HUES6 (cell line): ENCODE measurements at regions not wholly inside any gene's neighbourhood (a gene's known extent, or its start where the extent isn't known, plus 50 kb on each side); places are given as distances from the start of the nearest gene placed in this dataset.

ENCODE experiments used
- H3K27ac ChIP-seq: 2 replicates; pipeline ENCODE4 v1.7.0; 2013; ENCODE audit warnings: low read depth, mild to moderate bottlenecking, low read length, inconsistent platforms
- H3K27me3 ChIP-seq: 2 replicates; pipeline ENCODE4 v1.6.1; 2013; ENCODE audit warnings: low read length; ENCODE audit not compliant: control insufficient read depth, insufficient read depth
- H3K36me3 ChIP-seq: 2 replicates; pipeline ENCODE4 v1.6.1; 2013; ENCODE audit warnings: low read length; ENCODE audit not compliant: control insufficient read depth, insufficient read depth
- H3K4me1 ChIP-seq: 2 replicates; pipeline ENCODE4 v1.6.1; 2013; ENCODE audit warnings: low read length; ENCODE audit not compliant: control insufficient read depth, insufficient read depth
- H3K4me3 ChIP-seq: 2 replicates; pipeline ENCODE4 v1.5.1; 2013; ENCODE audit warnings: low read depth, low read length
- H3K9ac ChIP-seq: one replicate; pipeline ENCODE4 v1.6.1; 2013; ENCODE audit warnings: mild to moderate bottlenecking, low read length
- H3K9me3 ChIP-seq: 2 replicates; pipeline ENCODE4 v1.6.1; 2013; ENCODE audit warnings: low read depth, low read length; ENCODE audit not compliant: control insufficient read depth, insufficient read depth

- peaks cover 16% of the 10 kb centered on the region for H3K4me1 ChIP-seq
- no peaks in the 10 kb centered on the region for H3K27me3 ChIP-seq
- H3K9me3 ChIP-seq, result no peaks in the 10 kb centered on the region
- H3K4me3 ChIP-seq, result no peak overlapping the region
- H3K27ac ChIP-seq, result no peak overlapping the region
- H3K9ac ChIP-seq, result no peak overlapping the region
- no peaks in the 10 kb centered on the region for H3K36me3 ChIP-seq
Observed at GRCh38 chr10:111785921-111786320, 397.6 kb downstream of the GPAM start.

- H3K36me3 ChIP-seq, result no peaks in the 10 kb centered on the region
- H3K27me3 ChIP-seq, result no peaks in the 10 kb centered on the region
- H3K9me3 ChIP-seq, result peaks cover 2% of the 10 kb centered on the region; the same call in 1 of the 2 replicates
- H3K4me3 ChIP-seq, result no peak overlapping the region
- H3K9ac ChIP-seq, result no peak overlapping the region
- H3K4me1 ChIP-seq, result peaks cover 11% of the 10 kb centered on the region
- no peak overlapping the region for H3K27ac ChIP-seq
Observed at GRCh38 chr10:111789821-111790220, 393.7 kb downstream of the GPAM start.

- H3K27me3 ChIP-seq, result no peaks in the 10 kb centered on the region
- no peaks in the 10 kb centered on the region for H3K36me3 ChIP-seq
- no peak overlapping the region for H3K9ac ChIP-seq
- no peaks in the 10 kb centered on the region for H3K9me3 ChIP-seq
- no peak overlapping the region; the same call in 1 of the 2 replicates for H3K27ac ChIP-seq
- 0 out of 2 replicates have a peak, but pooled peaks cover 4% of the 10 kb centered on the region for H3K4me1 ChIP-seq
- no peak overlapping the region for H3K4me3 ChIP-seq
Observed at GRCh38 chr10:111801841-111802240, 381.7 kb downstream of the GPAM start.

- Histone ChIP-seq H3K4me3 (no peak overlapping the region), H3K36me3 (no peaks in the 10 kb centered on the region), H3K4me1 (0 out of 2 replicates have a peak, but pooled peaks cover 4% of the 10 kb centered on the region), H3K27me3 (no peaks in the 10 kb centered on the region), H3K9me3 (no peaks in the 10 kb centered on the region), H3K27ac (no peak overlapping the region), H3K9ac (no peak overlapping the region)
Observed at GRCh38 chr10:111804781-111805180, 378.8 kb downstream of the GPAM start.

GRCh38 chr10:111811517-111811916, 372.0 kb downstream of the GPAM start:
- no peaks in the 10 kb centered on the region for H3K27me3 ChIP-seq
- no peaks in the 10 kb centered on the region for H3K36me3 ChIP-seq
- no peak overlapping the region for H3K4me3 ChIP-seq
- H3K27ac ChIP-seq, result no peak overlapping the region
- no peak overlapping the region for H3K9ac ChIP-seq
- 0 out of 2 replicates have a peak, but pooled peaks cover 6% of the 10 kb centered on the region for H3K9me3 ChIP-seq
- no peaks in the 10 kb centered on the region for H3K4me1 ChIP-seq

- no peaks in the 10 kb centered on the region for H3K36me3 ChIP-seq
- H3K27me3 ChIP-seq, result no peaks in the 10 kb centered on the region
- no peak overlapping the region for H3K9ac ChIP-seq
- no peaks in the 10 kb centered on the region for H3K4me1 ChIP-seq
- no peak overlapping the region for H3K27ac ChIP-seq
- no peak overlapping the region for H3K4me3 ChIP-seq
- no peaks in the 10 kb centered on the region for H3K9me3 ChIP-seq
Observed at GRCh38 chr10:111820471-111820870, 363.1 kb downstream of the GPAM start.

GRCh38 chr10:111821871-111822270, 361.7 kb downstream of the GPAM start:
- Histone ChIP-seq H3K4me1 (no peaks in the 10 kb centered on the region), H3K4me3 (no peak overlapping the region), H3K9me3 (no peaks in the 10 kb centered on the region), H3K9ac (no peak overlapping the region), H3K36me3 (no peaks in the 10 kb centered on the region), H3K27ac (no peak overlapping the region), H3K27me3 (no peaks in the 10 kb centered on the region)

GRCh38 chr10:111822661-111823060, 360.9 kb downstream of the GPAM start:
- Histone ChIP-seq H3K36me3 (no peaks in the 10 kb centered on the region), H3K27ac (no peak overlapping the region), H3K4me1 (no peaks in the 10 kb centered on the region), H3K9ac (no peak overlapping the region), H3K4me3 (no peak overlapping the region), H3K27me3 (no peaks in the 10 kb centered on the region), H3K9me3 (no peaks in the 10 kb centered on the region)

- Histone ChIP-seq H3K27me3 (no peaks in the 10 kb centered on the region), H3K4me1 (no peaks in the 10 kb centered on the region), H3K4me3 (no peak overlapping the region), H3K9me3 (no peaks in the 10 kb centered on the region), H3K9ac (no peak overlapping the region), H3K27ac (no peak overlapping the region), H3K36me3 (no peaks in the 10 kb centered on the region)
Observed at GRCh38 chr10:111824128-111824527, 359.4 kb downstream of the GPAM start.

GRCh38 chr10:111830359-111830758, 353.2 kb downstream of the GPAM start:
- H3K27ac ChIP-seq, result no peak overlapping the region
- H3K9me3 ChIP-seq, result no peaks in the 10 kb centered on the region
- H3K9ac ChIP-seq, result no peak overlapping the region
- no peak overlapping the region for H3K4me3 ChIP-seq
- H3K4me1 ChIP-seq, result no peaks in the 10 kb centered on the region
- no peaks in the 10 kb centered on the region for H3K27me3 ChIP-seq
- no peaks in the 10 kb centered on the region for H3K36me3 ChIP-seq

- H3K36me3 ChIP-seq, result no peaks in the 10 kb centered on the region
- 0 out of 2 replicates have a peak, but pooled peaks cover 1% of the 10 kb centered on the region for H3K4me1 ChIP-seq
- H3K4me3 ChIP-seq, result no peak overlapping the region
- no peaks in the 10 kb centered on the region for H3K27me3 ChIP-seq
- H3K27ac ChIP-seq, result no peak overlapping the region
- no peak overlapping the region for H3K9ac ChIP-seq
- no peaks in the 10 kb centered on the region for H3K9me3 ChIP-seq
Observed at GRCh38 chr10:111831058-111831457, 352.5 kb downstream of the GPAM start.

GRCh38 chr10:111833251-111833650, 350.3 kb downstream of the GPAM start:
- Histone ChIP-seq H3K27ac (no peak overlapping the region), H3K9ac (no peak overlapping the region), H3K27me3 (no peaks in the 10 kb centered on the region), H3K36me3 (no peaks in the 10 kb centered on the region), H3K9me3 (no peaks in the 10 kb centered on the region), H3K4me1 (peaks cover 21% of the 10 kb centered on the region), H3K4me3 (no peak overlapping the region)
